Stimulated activated CD4-positive, alpha-beta T cell treated with anti-CD3 and anti-CD28 coated beads, Interleukin-1b, Interleukin-23, amount 100 ng/mL, for 48 hours (primary cell): ENCODE measurements at regions not wholly inside any gene's neighbourhood (a gene's known extent, or its start where the extent isn't known, plus 50 kb on each side); places are given as distances from the start of the nearest gene placed in this dataset.

Source experiments
- DNase-seq: peaks from one replicate; pipeline ENCODE4 v3.0.0-alpha.2; 2020

DNA sequence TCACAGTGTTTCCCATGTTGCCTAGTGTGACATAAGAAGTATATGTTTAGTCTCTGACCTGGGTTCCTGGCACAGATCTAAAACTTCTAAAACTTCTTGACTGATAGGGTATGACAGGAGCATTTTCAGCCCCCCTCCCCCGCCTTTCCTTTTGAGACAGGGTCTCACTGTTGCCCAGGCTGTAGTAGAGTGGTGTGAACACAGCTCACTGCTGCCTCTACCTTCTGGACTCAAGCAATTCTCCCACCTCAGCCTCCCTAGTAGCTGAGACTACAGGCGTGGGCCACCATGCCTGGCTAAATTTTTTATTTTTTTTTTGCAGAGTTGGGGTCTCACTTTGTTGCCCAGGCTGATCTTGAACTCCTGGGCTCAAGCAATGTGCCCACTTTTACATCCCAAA, 421.1 kb upstream of the RGS6 start:
- no peak for DNase-seq

GRCh38 chr14:71514941-71515919, 417.0 kb upstream of the RGS6 start:
- DNase-seq: no peak

DNA sequence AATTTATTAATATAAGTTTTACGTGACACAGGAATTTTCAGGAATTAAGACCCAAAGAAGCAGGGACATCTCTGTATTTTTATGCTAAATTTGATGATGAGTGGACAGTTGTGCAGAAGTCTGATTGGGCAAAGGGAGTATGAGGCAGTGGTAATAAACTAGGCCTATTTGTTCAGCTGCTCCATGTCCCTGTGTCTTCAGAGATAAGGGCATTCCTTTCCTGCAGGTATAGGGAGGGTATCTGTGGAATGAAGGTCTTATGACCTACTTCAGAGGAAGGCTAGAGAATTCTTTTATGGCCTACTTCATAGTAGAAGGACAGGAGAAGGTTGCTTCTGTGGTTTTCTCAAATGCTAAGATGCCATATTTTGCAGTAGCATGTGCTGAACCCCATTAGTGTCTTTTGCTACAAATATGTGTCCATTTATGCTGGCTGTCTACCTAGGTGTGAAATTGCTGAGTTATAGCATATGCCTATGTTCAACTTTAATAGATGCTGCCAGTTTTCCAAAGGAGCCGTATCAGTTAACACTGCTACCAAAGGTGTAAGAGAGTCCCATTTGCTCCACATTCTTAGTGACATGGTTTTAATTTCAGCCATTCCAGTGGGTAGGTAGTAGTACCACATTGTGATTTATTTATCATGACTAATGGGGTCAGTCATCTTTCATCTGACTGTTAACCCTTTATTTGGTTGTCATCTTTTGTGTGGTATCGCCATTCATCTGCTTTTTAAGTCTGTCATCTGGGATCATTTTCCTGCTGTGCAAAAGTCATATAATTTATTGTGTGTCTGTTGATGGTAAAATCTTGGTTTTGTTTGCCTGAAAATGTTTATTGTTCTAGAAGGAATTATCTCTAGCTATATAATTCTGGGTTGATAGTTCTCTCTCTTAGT, 410.7 kb upstream of the RGS6 start:
- DNase-seq: no peak

DNA sequence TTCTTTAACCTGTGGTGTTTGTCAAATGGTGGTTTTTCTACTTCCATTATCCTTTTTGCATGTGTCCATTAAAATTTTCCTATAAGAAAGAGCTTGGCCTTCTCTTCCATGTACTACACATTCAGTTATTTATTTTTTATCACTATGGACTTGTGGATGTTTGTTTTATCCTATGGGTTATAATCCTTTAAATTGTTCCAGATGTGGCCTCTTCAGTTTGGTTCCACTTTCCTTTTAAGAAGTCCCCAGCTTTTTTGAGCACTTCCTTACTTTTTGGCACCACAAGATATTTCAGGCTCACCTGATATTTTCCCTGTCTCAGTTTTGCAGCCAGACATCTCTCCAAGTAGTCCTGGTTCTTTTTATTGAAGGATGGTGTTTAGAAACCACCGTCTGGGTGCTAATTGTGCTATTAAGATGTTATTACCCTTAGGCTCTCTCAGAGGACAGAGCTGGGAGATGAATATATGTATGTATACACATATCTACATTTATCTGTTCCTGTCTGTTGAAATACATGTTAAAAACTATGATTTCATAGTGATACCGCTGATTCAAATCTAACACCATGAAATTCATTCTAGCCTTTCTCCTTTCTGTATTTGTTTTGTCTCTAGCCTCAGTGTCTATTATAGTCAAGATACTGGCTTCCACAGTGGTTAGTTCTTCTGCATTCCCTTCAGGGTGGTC, 408.5 kb upstream of the RGS6 start:
- no peak for DNase-seq

DNA sequence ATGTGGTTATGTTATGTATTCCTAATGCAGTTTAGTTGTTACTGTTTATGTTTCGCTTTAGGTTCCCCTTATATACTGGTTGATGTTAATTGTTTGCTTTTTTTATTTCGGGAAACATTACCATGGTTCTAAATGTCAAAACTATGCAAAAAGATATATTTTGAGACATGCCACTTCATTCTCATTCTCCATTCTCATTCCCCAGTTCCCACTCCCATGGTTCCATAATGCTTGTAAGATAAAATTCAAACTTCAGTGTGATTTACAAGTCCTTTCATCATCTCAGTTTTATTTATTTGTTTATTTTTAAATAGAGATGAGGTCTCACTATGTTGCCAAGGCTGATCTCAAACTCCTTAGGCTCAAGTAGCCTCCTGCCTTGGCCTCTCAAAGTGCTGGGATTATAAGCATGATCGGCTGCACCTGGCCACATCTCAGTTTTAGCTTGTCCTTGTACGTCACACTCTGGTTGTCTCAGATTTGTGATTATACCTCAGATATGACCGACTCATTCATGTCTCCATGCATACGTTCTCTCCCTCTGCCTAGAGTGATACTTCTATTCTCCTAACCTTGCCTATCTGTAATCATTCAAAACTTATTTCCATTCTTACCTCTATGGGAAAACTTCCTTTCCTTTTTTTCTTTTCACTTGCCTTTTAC, 407.8 kb upstream of the RGS6 start:
- no peak for DNase-seq

DNA sequence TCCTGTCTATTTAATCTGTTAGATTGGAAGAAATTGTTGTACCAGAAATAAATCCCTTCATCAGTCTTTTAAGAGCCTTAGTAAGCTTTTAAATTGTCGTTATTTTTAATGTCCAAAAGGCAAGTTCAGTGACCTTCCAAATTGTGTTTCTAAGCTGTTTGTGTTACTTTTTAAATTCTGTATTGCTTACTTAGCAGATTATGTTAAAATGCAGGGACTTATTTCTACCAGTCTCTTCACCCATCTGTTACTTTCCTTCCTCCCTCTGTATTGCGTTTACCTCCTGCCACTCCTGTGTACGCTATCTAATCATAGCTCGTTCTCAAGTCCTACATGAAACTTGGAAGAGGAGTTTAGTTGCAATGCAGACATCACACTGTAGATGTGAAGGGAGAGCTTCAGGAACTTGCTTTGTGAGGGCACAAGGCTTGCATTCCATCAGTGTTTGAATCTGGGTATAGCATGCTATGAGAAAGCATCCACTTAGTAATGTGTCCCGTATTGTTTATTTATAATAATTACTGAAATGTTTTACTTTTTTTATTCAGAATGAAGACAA, 406.5 kb upstream of the RGS6 start:
- DNase-seq: no peak

GRCh38 chr14:71526388-71526787, 405.8 kb upstream of the RGS6 start:
- no peak for DNase-seq

DNA sequence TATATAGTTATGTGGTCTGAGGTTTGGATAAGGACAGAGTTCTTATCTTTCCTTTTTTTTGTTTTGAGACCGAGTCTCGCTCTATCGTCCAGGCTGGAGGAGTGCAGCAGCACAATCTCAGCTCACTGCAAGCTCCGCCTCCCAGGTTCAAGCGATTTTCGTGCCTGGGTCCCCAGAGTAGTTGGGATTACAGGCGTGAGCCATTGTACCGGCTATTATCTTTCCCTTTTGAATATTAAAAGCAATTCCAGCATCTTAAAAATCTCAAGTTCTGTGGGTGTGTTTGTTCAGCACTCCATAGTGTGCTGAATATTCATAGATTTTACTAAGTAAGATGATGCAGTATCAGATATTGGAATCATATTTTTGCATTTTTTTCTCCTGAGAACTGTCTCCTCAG, 404.4 kb upstream of the RGS6 start:
- no peak for DNase-seq

DNA sequence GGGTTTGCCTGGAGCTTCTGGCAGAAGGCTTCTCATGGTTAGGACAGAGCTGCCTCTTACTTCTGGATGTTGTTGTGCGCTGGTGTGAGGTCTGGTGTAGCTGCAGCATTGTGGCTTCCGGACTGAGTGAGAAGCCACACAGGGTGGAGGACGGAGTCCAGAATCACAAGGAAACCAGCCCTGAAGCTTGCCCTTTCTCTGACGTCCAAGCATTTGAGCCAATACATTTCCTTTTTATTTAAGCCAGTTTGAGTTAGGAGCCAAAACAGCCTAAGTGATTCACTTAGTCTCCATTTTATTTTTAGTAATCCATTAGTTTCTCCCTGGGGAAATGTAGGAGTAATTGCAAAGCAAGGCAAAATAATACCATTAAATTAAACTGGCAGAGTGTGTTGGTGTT, 402.4 kb upstream of the RGS6 start:
- no peak for DNase-seq

GRCh38 chr14:71532344-71532743, 399.9 kb upstream of the RGS6 start:
- DNase-seq: no peak

DNA sequence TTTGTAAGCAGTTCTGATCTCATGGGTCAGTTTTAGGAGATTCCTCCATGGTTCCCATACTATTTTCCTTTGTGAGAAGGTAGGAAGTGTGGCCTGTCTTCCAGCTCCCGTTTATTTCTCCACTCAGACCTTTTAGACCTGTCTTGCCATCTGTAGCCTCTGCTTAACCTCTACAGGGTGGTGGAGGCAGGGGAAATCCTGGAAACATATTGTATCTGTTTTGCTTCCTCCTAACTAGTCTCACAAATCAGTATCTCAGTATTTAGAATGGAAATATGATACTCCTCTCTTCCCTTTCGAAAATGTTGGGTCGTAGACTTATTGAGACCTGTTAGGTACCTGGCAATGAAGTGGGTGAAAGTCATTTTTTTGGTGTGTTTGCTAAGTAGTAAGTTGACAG, 399.4 kb upstream of the RGS6 start:
- no peak for DNase-seq

DNA sequence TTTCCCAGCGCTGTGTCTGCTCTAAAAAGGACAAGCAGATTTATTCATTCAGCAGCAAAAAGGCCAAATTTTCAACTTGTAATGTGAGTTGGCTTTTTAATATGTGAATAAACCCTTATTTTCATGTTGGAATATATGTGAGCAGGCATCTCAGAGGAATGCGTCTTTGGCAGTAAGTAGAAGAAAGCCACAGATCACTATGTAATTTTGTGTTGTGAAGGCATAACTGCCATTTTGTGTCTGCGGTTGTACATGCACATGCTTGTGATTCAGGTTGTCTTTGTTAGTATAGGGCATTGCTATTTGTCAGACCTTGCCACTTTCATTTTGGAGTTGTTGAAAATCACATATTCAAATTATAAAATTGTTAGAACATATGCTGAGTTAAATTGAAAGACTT, 398.8 kb upstream of the RGS6 start:
- no peak for DNase-seq

- no peak for DNase-seq
Observed at GRCh38 chr14:71533800-71534199, 398.4 kb upstream of the RGS6 start.

- DNase-seq: no peak
Observed at GRCh38 chr14:71534506-71534905, 397.7 kb upstream of the RGS6 start.

DNA sequence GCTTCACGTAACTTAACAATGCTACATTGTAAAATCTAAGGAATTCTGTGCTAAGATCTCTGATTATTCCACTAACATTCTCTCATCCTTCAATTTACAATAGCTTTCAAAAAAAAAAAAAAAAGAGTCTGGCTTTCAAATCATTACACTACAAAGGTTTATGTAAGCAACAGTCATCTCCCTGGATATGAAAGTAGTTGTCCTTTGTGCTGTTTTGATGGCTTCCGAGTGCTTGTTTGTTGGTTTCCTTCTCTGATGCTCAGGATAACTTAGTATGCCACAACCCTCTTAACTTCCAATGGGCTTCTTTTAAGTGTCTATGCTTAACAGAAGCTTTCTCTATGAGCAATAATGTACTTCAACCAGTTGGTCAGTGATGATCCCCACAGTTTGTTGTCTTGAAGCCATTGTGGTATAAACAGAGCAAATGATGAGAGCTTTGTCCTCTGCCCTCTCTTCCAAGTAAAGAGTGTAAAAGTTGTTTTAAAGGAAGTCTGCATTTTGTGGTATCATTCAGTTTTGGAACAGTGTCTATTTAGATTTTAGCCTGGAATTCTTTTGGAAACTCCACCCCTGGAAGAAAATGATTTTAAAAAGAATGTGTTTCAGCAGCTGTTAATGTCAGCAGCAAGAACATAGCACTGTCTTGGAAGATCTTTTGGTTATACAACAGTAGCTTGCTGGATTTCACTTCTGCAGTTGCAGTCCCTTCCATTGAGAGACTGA, 396.1 kb upstream of the RGS6 start:
- DNase-seq: no peak

DNA sequence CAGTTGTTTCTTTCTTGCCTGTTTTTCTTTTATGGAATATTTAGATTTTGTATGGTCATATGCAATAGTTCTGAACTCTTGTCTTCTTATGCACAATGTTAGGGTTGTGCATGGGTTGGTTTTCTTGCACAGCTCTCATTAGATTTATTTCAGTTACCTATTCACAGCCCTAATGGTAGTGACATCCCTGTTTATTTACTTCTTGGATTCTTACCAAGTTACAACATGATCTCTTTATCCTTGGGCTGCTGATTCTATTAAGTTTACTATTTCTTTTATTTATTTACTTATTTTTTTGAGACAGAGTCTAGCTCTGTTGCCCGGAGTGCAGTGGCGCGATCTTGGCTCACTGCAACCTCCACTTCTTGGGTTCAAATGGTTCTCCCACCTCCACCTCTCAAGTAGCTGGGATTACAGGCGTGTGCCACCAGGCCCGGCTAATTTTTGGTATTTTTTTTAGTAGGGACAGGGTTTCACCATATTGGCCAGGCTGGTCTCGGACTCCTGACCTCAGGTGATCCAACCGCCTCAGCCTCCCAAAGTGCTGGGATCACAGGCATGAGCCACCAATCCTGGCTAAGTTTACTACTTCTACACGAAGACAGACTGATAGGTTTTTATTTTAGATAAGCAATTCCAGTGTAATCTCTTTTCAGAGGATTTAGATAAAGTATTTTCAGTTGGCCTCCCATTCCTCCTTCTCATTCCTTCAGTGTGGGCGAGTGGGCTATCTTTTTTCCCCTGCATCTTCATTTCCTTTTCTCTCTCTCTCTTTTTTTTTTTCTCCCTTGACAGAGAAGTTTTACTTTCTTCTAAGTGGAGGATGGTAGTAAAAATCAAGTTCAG, 395.1 kb upstream of the RGS6 start:
- no peak for DNase-seq

- no peak for DNase-seq
Observed at GRCh38 chr14:71538288-71538687, 393.9 kb upstream of the RGS6 start.

DNA sequence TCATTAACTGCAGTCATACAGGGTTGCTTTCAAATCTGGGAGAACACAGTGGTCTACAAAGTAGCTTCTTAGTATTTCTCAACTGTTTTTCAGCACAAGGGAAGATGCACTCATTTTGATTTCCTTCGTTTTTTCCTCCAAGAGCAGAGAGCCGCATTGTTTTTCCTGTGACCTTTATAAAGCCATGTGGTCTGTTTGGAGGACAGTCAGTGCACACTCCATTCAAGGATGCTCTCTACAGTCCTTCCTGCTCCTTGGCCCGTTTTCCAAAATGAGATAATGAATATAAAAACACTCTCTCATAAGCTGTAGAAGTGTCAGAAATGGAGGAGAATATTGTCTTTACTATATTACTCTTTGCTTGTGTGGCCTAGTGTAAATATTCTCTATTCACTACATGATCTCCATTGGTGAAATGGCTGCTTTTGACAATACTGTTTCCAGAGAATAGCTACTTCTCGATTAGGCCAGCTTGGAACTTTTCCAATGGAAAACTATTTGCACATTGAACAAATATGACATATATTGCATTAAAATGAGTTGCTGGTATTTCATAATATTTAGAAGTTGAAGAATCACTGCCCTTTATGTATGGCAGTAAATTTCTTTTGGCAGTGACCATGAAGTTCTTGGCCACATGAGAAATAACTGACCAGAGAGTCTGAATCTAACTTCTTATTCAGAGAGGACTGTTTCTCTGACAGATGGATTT, 393.1 kb upstream of the RGS6 start:
- no peak for DNase-seq

- no peak for DNase-seq
Observed at GRCh38 chr14:71539650-71540285, 392.5 kb upstream of the RGS6 start.
